ENCODE measurements at regions not wholly inside any gene's neighbourhood (a gene's known extent, or its start where the extent isn't known, plus 50 kb on each side); places are given as distances from the start of the nearest gene placed in this dataset.

DNA sequence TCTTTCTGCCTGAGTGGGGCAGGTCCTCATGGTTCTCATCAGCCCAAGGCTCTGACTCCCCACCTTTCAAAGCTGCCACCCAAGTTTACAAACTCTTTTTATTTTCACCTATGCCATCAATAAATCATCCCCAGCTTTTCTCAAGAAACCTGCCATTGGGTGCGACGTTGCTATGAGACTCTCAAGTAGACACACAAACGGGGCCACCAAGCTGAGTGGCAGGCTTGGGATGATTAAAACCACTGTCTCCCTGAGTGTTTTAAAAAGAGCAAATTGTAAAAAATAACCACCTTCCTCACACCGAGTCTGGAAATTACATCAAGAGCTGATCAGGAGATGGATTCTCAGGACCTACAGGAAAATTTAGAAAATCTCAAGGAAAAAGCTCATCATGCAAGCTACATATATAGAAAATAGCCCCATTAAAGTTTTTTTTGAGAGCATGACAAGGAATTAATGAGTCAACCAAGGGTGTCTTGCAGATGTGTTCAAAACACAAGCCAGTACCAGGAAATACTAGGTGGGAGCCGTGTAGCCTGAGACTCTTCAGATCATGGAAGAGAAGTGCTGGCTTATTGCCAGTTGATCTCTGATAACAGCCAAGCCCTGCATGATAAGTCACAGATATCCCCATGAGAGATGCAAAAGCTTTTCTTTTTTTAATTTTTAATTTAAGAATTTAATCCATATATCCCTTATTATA lies 158.4 kb upstream of the BACE2 start:
- H4K20me1 ChIP-seq (ENCODE audit: insufficient read depth, low read length): no peaks in the 10 kb centered on the region
- BruUV-seq (replicated peaks): no TSS peak
- TF ChIP-seq EZH2phosphoT487 (IDR thresholded peaks at IDR 0.05; ENCODE audit: borderline replicate concordance, low read depth, low read length): no peak
- TF ChIP-seq, protein P1, sequence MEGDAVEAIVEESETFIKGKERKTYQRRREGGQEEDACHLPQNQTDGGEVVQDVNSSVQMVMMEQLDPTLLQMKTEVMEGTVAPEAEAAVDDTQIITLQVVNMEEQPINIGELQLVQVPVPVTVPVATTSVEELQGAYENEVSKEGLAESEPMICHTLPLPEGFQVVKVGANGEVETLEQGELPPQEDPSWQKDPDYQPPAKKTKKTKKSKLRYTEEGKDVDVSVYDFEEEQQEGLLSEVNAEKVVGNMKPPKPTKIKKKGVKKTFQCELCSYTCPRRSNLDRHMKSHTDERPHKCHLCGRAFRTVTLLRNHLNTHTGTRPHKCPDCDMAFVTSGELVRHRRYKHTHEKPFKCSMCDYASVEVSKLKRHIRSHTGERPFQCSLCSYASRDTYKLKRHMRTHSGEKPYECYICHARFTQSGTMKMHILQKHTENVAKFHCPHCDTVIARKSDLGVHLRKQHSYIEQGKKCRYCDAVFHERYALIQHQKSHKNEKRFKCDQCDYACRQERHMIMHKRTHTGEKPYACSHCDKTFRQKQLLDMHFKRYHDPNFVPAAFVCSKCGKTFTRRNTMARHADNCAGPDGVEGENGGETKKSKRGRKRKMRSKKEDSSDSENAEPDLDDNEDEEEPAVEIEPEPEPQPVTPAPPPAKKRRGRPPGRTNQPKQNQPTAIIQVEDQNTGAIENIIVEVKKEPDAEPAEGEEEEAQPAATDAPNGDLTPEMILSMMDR (conservative IDR thresholded peaks at IDR 0.05; ENCODE audit: low read length): no peak
- no peaks in the 10 kb centered on the region for H3K4me1 ChIP-seq (ENCODE audit: insufficient read depth, low read length, poor library complexity, severe bottlenecking)
- DNase-seq (ENCODE audit: low spot score): no peak
- no peaks in the 10 kb centered on the region for H3K9me2 ChIP-seq (ENCODE audit: insufficient read depth, low read length)
- CTCF ChIA-PET (ENCODE audit: unreplicated experiment): no interaction called here
- no peak overlapping the region for H3K27ac ChIP-seq (ENCODE audit: low read depth, low read length, poor library complexity, severe bottlenecking)
- H3K9me3 ChIP-seq (ENCODE audit: low read length): no peaks in the 10 kb centered on the region
- POLR2A ChIA-PET: interaction anchor here (0.6 kb wide), 1 partner anchor 470 kb away, joined by 3 read pairs; no protein-coding TSS in a partner anchor
- no peaks in the 10 kb centered on the region for H3K36me3 ChIP-seq (ENCODE audit: insufficient read depth, low read length)
- H2AFZ ChIP-seq (ENCODE audit: low read length): no peak overlapping the region
- no peak overlapping the region for H3K4me3 ChIP-seq (ENCODE audit: low read depth, low read length, poor library complexity, severe bottlenecking)
- H3K4me2 ChIP-seq (ENCODE audit: low read length): no peak overlapping the region
- no peaks in the 10 kb centered on the region for H3K79me2 ChIP-seq (ENCODE audit: insufficient read depth, low read depth, low read length)
- intact Hi-C loops (cut with micrococcal nuclease; ENCODE audit: unreplicated experiment): no loop called here

DNA sequence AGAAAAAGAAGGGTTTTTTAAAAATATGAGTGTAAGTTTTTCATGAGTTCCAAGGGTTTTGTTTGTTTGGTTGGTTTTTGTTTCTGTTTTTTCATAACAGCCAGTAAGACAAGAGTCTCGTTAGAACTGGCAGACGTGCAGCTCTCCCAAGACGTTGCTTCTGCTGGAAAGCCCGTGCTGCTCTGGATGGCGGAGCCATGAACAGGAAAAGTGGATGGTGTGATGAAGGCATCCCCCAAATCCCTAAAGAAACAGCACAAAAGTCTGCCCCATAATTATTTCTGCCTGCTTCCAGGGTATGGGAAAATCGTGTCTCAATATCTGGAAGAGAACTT lies 157.9 kb upstream of the BACE2 start:
- TF ChIP-seq EZH2phosphoT487 (IDR thresholded peaks at IDR 0.05; ENCODE audit: borderline replicate concordance, low read depth, low read length): no peak
- TF ChIP-seq, protein P1 (conservative IDR thresholded peaks at IDR 0.05; ENCODE audit: low read length): no peak

DNA sequence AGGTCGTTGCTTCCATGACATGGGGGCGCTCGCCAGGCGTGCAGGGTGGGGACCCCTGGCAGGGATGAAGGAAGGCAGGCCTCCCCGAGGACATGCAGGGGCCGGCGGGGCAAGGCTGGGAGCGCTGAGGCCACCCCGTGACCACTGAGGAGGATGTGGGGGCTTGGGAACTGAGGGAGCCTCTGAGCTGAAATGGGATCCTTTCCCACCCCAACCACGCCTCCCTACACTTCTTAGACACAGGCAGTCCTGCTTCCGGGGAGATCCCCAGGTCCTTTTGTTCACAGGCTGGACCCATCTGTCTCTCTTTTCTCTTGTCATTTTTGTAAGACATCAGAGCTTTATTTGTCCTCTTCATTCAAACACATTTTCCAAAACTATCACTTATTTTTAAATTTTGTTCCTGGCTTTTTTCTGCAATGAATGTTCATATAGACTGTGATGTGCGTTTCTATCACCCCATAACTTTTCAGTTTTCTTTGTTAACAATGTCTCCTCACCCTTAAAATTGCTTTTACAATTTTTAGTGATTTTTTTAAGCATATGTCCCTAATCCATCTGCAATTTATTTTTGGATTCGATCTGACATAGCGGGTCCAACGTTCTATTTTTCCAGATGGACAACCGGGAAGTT lies 156.7 kb upstream of the BACE2 start:
- Histone ChIP-seq H3K4me1 (ENCODE audit: insufficient read depth, low read length, poor library complexity, severe bottlenecking) (no peaks in the 10 kb centered on the region), H3K36me3 (ENCODE audit: insufficient read depth, low read length) (no peaks in the 10 kb centered on the region), H3K9me3 (ENCODE audit: low read length) (no peaks in the 10 kb centered on the region), H3K4me2 (ENCODE audit: low read length) (no peak overlapping the region), H3K79me2 (ENCODE audit: insufficient read depth, low read depth, low read length) (no peaks in the 10 kb centered on the region), H4K20me1 (ENCODE audit: insufficient read depth, low read length) (no peaks in the 10 kb centered on the region), H3K4me3 (ENCODE audit: low read depth, low read length, poor library complexity, severe bottlenecking) (no peak overlapping the region), H2AFZ (ENCODE audit: low read length) (no peak overlapping the region), H3K9me2 (ENCODE audit: insufficient read depth, low read length) (no peaks in the 10 kb centered on the region), H3K27ac (ENCODE audit: low read depth, low read length, poor library complexity, severe bottlenecking) (no peak overlapping the region)
- intact Hi-C loops (cut with micrococcal nuclease; ENCODE audit: unreplicated experiment): no loop called here
- POLR2A ChIA-PET: no interaction called here
- DNase-seq (ENCODE audit: low spot score): no peak
- CTCF ChIA-PET (ENCODE audit: unreplicated experiment): no interaction called here
- TF ChIP-seq, protein P1 (conservative IDR thresholded peaks at IDR 0.05; ENCODE audit: low read length): no peak
- TF ChIP-seq EZH2phosphoT487 (IDR thresholded peaks at IDR 0.05; ENCODE audit: borderline replicate concordance, low read depth, low read length): no peak
- no TSS peak for BruUV-seq (replicated peaks)

More for the DNA sequence above, 157.9 kb upstream of the BACE2 start:
- Histone ChIP-seq H3K27ac (ENCODE audit: low read depth, low read length, poor library complexity, severe bottlenecking) (no peak overlapping the region), H3K36me3 (ENCODE audit: insufficient read depth, low read length) (no peaks in the 10 kb centered on the region), H3K4me1 (ENCODE audit: insufficient read depth, low read length, poor library complexity, severe bottlenecking) (no peaks in the 10 kb centered on the region), H3K9me3 (ENCODE audit: low read length) (no peaks in the 10 kb centered on the region), H4K20me1 (ENCODE audit: insufficient read depth, low read length) (no peaks in the 10 kb centered on the region), H2AFZ (ENCODE audit: low read length) (no peak overlapping the region), H3K79me2 (ENCODE audit: insufficient read depth, low read depth, low read length) (no peaks in the 10 kb centered on the region), H3K9me2 (ENCODE audit: insufficient read depth, low read length) (no peaks in the 10 kb centered on the region), H3K4me3 (ENCODE audit: low read depth, low read length, poor library complexity, severe bottlenecking) (no peak overlapping the region), H3K4me2 (ENCODE audit: low read length) (no peak overlapping the region)
- ChIA-PET POLR2A (interaction anchor here (0.6 kb wide), 1 partner anchor 471 kb away, joined by 3 read pairs; no protein-coding TSS in a partner anchor), CTCF (ENCODE audit: unreplicated experiment) (no interaction called here)
- no TSS peak for BruUV-seq (replicated peaks)
- intact Hi-C loops (cut with micrococcal nuclease; ENCODE audit: unreplicated experiment): no loop called here
- no peak for DNase-seq (ENCODE audit: low spot score)
